Liver (tissue), 3 donors: ENCODE measurements at regions not wholly inside any gene's neighbourhood (a gene's known extent, or its start where the extent isn't known, plus 50 kb on each side); places are given as distances from the start of the nearest gene placed in this dataset.

Experiments
- RAD21 ChIP-seq, 2 donors: IDR thresholded peaks; 2 replicates each; pipeline ENCODE4 v1.6.1; 2016; ENCODE audit warnings: antibody characterized with exemption in 2 of 2, mild to moderate bottlenecking in 2 of 2
- RXRA ChIP-seq, 2 donors: IDR thresholded peaks; 2 replicates each; pipeline ENCODE4 v1.6.1; 2017 to 2018; ENCODE audit warnings: antibody characterized with exemption in 2 of 2, mild to moderate bottlenecking in 1 of 2
- SP1 ChIP-seq: IDR thresholded peaks from 2 replicates; pipeline ENCODE4 v1.6.1; 2018; ENCODE audit warnings: antibody characterized with exemption, mild to moderate bottlenecking
- TF ChIP-seq, protein P1 (sequence below): fragments of 150-350 bp; IDR thresholded peaks from 2 replicates; pipeline ENCODE4 v1.5.1; 2017; ENCODE audit warnings: improper control_type of control experiment, low read depth, low read length; ENCODE audit not compliant: missing input control
- TF ChIP-seq, protein P2 (sequence below): IDR thresholded peaks from 2 replicates; pipeline ENCODE4 v1.6.1; 2016; ENCODE audit warnings: antibody characterized with exemption
- TF ChIP-seq, protein P3 (sequence below): IDR thresholded peaks from 2 replicates; pipeline ENCODE4 v1.6.1; 2016; ENCODE audit warnings: antibody characterized with exemption, mild to moderate bottlenecking
- TF ChIP-seq, protein P4 (sequence below): IDR thresholded peaks from 2 replicates; pipeline ENCODE4 v1.6.1; 2016; ENCODE audit warnings: antibody characterized with exemption
- donor health status: healthy.
- donor health status: healthy.

DNA sequence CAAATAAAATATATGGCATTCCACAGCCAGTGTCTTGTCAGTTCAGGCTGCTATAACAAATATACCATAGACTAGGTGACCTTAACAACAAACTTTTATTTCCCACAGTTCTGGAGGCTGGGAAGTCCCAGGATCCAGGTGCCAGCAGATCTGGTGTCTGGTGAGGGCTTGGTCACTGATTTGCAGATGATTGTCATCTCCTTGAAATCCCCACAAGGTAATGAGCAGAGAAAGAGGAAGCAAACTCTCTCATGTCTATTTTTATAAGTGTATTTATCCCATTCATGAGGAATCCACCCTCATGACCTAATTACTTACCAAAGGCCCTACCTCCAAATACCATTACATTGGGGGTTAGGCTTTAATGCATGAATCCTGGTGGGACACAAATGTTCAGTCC lies 663.2 kb downstream of the TLR4 start:
- TF ChIP-seq, protein P1, sequence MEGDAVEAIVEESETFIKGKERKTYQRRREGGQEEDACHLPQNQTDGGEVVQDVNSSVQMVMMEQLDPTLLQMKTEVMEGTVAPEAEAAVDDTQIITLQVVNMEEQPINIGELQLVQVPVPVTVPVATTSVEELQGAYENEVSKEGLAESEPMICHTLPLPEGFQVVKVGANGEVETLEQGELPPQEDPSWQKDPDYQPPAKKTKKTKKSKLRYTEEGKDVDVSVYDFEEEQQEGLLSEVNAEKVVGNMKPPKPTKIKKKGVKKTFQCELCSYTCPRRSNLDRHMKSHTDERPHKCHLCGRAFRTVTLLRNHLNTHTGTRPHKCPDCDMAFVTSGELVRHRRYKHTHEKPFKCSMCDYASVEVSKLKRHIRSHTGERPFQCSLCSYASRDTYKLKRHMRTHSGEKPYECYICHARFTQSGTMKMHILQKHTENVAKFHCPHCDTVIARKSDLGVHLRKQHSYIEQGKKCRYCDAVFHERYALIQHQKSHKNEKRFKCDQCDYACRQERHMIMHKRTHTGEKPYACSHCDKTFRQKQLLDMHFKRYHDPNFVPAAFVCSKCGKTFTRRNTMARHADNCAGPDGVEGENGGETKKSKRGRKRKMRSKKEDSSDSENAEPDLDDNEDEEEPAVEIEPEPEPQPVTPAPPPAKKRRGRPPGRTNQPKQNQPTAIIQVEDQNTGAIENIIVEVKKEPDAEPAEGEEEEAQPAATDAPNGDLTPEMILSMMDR, result no peak
- TF ChIP-seq, protein P2, sequence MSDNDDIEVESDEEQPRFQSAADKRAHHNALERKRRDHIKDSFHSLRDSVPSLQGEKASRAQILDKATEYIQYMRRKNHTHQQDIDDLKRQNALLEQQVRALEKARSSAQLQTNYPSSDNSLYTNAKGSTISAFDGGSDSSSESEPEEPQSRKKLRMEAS, result no peak
- TF ChIP-seq SP1 (no peak), RAD21 (IDR thresholded peaks at IDR 0.05) (no peak), RXRA (IDR thresholded peaks at IDR 0.05) (no peak)
- TF ChIP-seq, protein P3, sequence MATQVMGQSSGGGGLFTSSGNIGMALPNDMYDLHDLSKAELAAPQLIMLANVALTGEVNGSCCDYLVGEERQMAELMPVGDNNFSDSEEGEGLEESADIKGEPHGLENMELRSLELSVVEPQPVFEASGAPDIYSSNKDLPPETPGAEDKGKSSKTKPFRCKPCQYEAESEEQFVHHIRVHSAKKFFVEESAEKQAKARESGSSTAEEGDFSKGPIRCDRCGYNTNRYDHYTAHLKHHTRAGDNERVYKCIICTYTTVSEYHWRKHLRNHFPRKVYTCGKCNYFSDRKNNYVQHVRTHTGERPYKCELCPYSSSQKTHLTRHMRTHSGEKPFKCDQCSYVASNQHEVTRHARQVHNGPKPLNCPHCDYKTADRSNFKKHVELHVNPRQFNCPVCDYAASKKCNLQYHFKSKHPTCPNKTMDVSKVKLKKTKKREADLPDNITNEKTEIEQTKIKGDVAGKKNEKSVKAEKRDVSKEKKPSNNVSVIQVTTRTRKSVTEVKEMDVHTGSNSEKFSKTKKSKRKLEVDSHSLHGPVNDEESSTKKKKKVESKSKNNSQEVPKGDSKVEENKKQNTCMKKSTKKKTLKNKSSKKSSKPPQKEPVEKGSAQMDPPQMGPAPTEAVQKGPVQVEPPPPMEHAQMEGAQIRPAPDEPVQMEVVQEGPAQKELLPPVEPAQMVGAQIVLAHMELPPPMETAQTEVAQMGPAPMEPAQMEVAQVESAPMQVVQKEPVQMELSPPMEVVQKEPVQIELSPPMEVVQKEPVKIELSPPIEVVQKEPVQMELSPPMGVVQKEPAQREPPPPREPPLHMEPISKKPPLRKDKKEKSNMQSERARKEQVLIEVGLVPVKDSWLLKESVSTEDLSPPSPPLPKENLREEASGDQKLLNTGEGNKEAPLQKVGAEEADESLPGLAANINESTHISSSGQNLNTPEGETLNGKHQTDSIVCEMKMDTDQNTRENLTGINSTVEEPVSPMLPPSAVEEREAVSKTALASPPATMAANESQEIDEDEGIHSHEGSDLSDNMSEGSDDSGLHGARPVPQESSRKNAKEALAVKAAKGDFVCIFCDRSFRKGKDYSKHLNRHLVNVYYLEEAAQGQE, result no peak
- TF ChIP-seq, protein P4, sequence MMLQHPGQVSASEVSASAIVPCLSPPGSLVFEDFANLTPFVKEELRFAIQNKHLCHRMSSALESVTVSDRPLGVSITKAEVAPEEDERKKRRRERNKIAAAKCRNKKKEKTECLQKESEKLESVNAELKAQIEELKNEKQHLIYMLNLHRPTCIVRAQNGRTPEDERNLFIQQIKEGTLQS, result no peak
